ENCODE measurements at regions not wholly inside any gene's neighbourhood (a gene's known extent, or its start where the extent isn't known, plus 50 kb on each side); places are given as distances from the start of the nearest gene placed in this dataset.

- TF ChIP-seq CTCF (IDR thresholded peaks at IDR 0.05; ENCODE audit: low read depth, low read length, poor library complexity, severe bottlenecking) (no peak), EZH2phosphoT487 (IDR thresholded peaks at IDR 0.05; ENCODE audit: borderline replicate concordance, low read length) (no peak)
Observed at GRCh38 chr13:39804332-39805210, 149.1 kb downstream of the COG6 start.
